Kidney (tissue), 13 donors: ENCODE measurements at regions not wholly inside any gene's neighbourhood (a gene's known extent, or its start where the extent isn't known, plus 50 kb on each side); places are given as distances from the start of the nearest gene placed in this dataset.

Experiments
- DNase-seq, 5 donors: peaks; one replicate each; pipeline ENCODE4 v3.0.0-alpha.2; 2013 to 2020
- FAIRE-seq: peaks from 2 replicates; lab custom pipeline; 2012; peaks lifted over from hg19 to GRCh38; lab: Jason Lieb, UNC
- H3K27ac ChIP-seq, 2 donors: one replicate each; pipeline ENCODE4 v1.7.0; 2013; ENCODE audit warnings: low read depth in 2 of 2, low read length in 2 of 2, inconsistent platforms in 1 of 2
- H3K27me3 ChIP-seq: one replicate; pipeline ENCODE4 v1.7.1; 2013; ENCODE audit warnings: low read length, inconsistent platforms; ENCODE audit not compliant: control insufficient read depth, insufficient read depth
- H3K36me3 ChIP-seq, 3 donors: one replicate each; pipeline versions ENCODE4 v1.7.0 to v1.7.1; 2013; ENCODE audit warnings: low read length in 3 of 3, control low read depth in 1 of 3, inconsistent platforms in 1 of 3; ENCODE audit not compliant: insufficient read depth in 3 of 3, control insufficient read depth in 2 of 3
- H3K4me1 ChIP-seq, 3 donors: one replicate each; pipeline versions ENCODE4 v1.7.0 to v1.7.1; 2013; ENCODE audit warnings: low read length in 3 of 3, inconsistent platforms in 1 of 3, low read depth in 1 of 3; ENCODE audit not compliant: control insufficient read depth in 2 of 3, insufficient read depth in 2 of 3
- H3K4me3 ChIP-seq, 3 donors: one replicate each; pipeline versions ENCODE4 v1.7.0 to v1.8.1; 2013; ENCODE audit warnings: low read length in 3 of 3, control low read depth in 1 of 3, inconsistent platforms in 1 of 3
- H3K9ac ChIP-seq, 3 donors: one replicate each; pipeline versions ENCODE4 v1.7.0 to v1.7.1; 2013; ENCODE audit warnings: low read length in 3 of 3, control low read depth in 1 of 3, inconsistent platforms in 1 of 3
- H3K9me3 ChIP-seq, 3 donors: one replicate each; pipeline versions ENCODE4 v1.7.0 to v1.7.1; 2013; ENCODE audit warnings: low read length in 3 of 3, control low read depth in 1 of 3, inconsistent platforms in 1 of 3; ENCODE audit not compliant: control insufficient read depth in 2 of 3, insufficient read depth in 1 of 3
- CTCF ChIP-seq: IDR thresholded peaks from 3 replicates; pipeline ENCODE4 v1.5.1; 2012; ENCODE audit warnings: mild to moderate bottlenecking, moderate library complexity, borderline replicate concordance; ENCODE audit not compliant: insufficient read depth; ENCODE audit errors: extremely low read depth
- intact Hi-C: fragments of 100-400 bp; cut with DNase I; formaldehyde crosslinking; loops from one replicate; pipeline ENCODE4 v1.11.1; 2022
- donor health status: control.
- donor health status: control.
- donor health status: control.
- donor health status: control.
- donor health status: control.
- donor health status: DM: yes; HTN: yes; CAD: no.
- donor health status: Normal renal cell carcinoma (clear cell type).

- Histone ChIP-seq H3K27ac (no peak overlapping the region), H3K9ac (no peak overlapping the region), H3K4me3 (no peak overlapping the region), H3K27me3 (no peaks in the 10 kb centered on the region), H3K4me1 (no peaks in the 10 kb centered on the region), H3K36me3 (no peaks in the 10 kb centered on the region), H3K9me3 (no peaks in the 10 kb centered on the region)
- FAIRE-seq (no peak), DNase-seq (no peak)
- TF ChIP-seq CTCF = no peak
- intact Hi-C loops = no loop called here
Observed at GRCh38 chr10:117078168-117078837, 59.8 kb downstream of the VAX1 start.

GRCh38 chr10:117075064-117075463 is 63.0 kb downstream of the VAX1 start:
- H3K9me3 ChIP-seq = no peaks in the 10 kb centered on the region
- intact Hi-C loops = no loop called here
- H3K4me1 ChIP-seq = no peaks in the 10 kb centered on the region
- H3K9ac ChIP-seq = no peak overlapping the region
- no peak for TF ChIP-seq CTCF
- no peaks in the 10 kb centered on the region for H3K36me3 ChIP-seq
- no peak for FAIRE-seq
- no peak overlapping the region for H3K27ac ChIP-seq
- no peak for DNase-seq
- no peak overlapping the region for H3K4me3 ChIP-seq
- H3K27me3 ChIP-seq = no peaks in the 10 kb centered on the region

GRCh38 chr10:117074621-117075020 is 63.4 kb downstream of the VAX1 start:
- DNase-seq = peak in 2 of 5 donors; percentile 2 to 30
- Histone ChIP-seq H3K9ac (no peak overlapping the region), H3K4me3 (no peak overlapping the region), H3K36me3 (no peaks in the 10 kb centered on the region), H3K9me3 (no peaks in the 10 kb centered on the region), H3K27ac (no peak overlapping the region), H3K4me1 (no peaks in the 10 kb centered on the region), H3K27me3 (no peaks in the 10 kb centered on the region)
- intact Hi-C loops = no loop called here
- no peak for FAIRE-seq
- TF ChIP-seq CTCF = no peak
